ENCODE measurements at regions not wholly inside any gene's neighbourhood (a gene's known extent, or its start where the extent isn't known, plus 50 kb on each side); places are given as distances from the start of the nearest gene placed in this dataset.

DNA sequence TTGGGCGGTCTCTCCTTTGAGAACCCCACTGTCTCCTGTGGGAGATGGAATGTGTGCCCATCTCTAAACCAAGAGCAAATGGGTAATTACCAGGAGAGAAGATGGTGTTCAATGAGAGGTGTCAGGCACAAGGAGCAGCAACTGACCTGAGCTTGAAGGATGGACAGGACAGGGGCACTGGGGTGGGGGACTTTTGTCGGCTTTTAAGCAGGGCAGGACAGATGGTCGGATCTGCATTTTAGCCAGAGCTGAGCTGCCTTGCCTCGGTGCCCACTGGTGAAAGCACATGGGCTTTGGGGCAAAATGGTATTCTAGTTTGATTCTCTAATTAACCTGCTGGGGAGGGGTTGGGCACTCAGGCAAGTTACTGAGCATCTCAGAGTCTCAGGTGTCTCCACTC, 98.0 kb downstream of the INHBB start:
- H3K79me2 ChIP-seq (ENCODE audit: insufficient read depth, low read length): no peaks in the 10 kb centered on the region
- H4K20me1 ChIP-seq (ENCODE audit: insufficient read depth, low read length): no peaks in the 10 kb centered on the region
- TF ChIP-seq EZH2 (IDR thresholded peaks at IDR 0.05; ENCODE audit: borderline replicate concordance, low read length): no peak
- TF ChIP-seq, protein P1, sequence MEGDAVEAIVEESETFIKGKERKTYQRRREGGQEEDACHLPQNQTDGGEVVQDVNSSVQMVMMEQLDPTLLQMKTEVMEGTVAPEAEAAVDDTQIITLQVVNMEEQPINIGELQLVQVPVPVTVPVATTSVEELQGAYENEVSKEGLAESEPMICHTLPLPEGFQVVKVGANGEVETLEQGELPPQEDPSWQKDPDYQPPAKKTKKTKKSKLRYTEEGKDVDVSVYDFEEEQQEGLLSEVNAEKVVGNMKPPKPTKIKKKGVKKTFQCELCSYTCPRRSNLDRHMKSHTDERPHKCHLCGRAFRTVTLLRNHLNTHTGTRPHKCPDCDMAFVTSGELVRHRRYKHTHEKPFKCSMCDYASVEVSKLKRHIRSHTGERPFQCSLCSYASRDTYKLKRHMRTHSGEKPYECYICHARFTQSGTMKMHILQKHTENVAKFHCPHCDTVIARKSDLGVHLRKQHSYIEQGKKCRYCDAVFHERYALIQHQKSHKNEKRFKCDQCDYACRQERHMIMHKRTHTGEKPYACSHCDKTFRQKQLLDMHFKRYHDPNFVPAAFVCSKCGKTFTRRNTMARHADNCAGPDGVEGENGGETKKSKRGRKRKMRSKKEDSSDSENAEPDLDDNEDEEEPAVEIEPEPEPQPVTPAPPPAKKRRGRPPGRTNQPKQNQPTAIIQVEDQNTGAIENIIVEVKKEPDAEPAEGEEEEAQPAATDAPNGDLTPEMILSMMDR (IDR thresholded peaks at IDR 0.05; ENCODE audit: low read length): no peak
- no peak overlapping the region for H3K27ac ChIP-seq (ENCODE audit: low read depth, low read length, poor library complexity, severe bottlenecking)
- no peaks in the 10 kb centered on the region for H3K9me3 ChIP-seq (ENCODE audit: low read length)
- H3K4me3 ChIP-seq (ENCODE audit: low read depth, low read length, poor library complexity, severe bottlenecking): no peak overlapping the region
- H2AFZ ChIP-seq (ENCODE audit: low read length): no peak overlapping the region
- H3F3A ChIP-seq (ENCODE audit: insufficient read depth, low read length): no peaks in the 10 kb centered on the region
- no peak overlapping the region for H3K9ac ChIP-seq (ENCODE audit: low read length)
- H3K4me1 ChIP-seq (ENCODE audit: insufficient read depth, low read length, severe bottlenecking): no peaks in the 10 kb centered on the region
- peaks cover 5% of the 10 kb centered on the region; the same call in 1 of the 2 replicates for H3K27me3 ChIP-seq (ENCODE audit: insufficient read depth, low read length)
- H3K4me2 ChIP-seq (ENCODE audit: low read length): no peak overlapping the region
- no peaks in the 10 kb centered on the region for H3K36me3 ChIP-seq (ENCODE audit: insufficient read depth, low read length)
- H3K9me2 ChIP-seq (ENCODE audit: low read depth, low read length): no peaks in the 10 kb centered on the region

DNA sequence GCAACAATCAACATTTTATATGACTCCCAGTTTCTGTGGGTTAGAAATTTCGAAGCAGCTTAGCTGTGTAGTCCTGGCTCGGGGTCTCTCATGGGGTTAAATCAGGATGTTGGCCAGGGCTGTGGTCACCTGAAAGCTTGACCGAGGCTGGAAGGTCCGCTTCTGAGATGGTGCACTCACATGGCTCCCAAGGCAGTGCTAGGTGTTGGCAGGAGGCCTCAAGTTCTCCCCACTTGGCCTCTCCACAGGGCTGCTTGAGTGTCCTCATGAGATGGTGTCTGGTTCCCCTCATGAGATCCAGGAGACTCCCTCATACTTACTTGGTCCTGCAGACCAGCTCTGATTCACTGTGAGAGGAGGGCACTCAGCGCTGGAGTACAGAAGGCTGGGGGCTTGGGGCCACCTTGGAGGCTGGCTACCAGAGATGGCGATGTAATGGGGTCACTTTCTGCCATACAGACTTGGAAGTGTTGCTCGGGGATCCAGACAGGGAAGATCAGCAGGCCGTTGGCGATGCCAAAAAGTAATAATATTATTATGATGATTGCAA, 98.8 kb downstream of the INHBB start:
- Histone ChIP-seq H3F3A (ENCODE audit: insufficient read depth, low read length) (no peaks in the 10 kb centered on the region), H3K36me3 (ENCODE audit: insufficient read depth, low read length) (no peaks in the 10 kb centered on the region), H3K4me1 (ENCODE audit: insufficient read depth, low read length, severe bottlenecking) (no peaks in the 10 kb centered on the region), H3K27ac (ENCODE audit: low read depth, low read length, poor library complexity, severe bottlenecking) (no peak overlapping the region), H2AFZ (ENCODE audit: low read length) (no peak overlapping the region), H3K9me3 (ENCODE audit: low read length) (no peaks in the 10 kb centered on the region), H3K9me2 (ENCODE audit: low read depth, low read length) (no peaks in the 10 kb centered on the region), H4K20me1 (ENCODE audit: insufficient read depth, low read length) (no peaks in the 10 kb centered on the region), H3K4me3 (ENCODE audit: low read depth, low read length, poor library complexity, severe bottlenecking) (no peak overlapping the region), H3K4me2 (ENCODE audit: low read length) (no peak overlapping the region), H3K27me3 (ENCODE audit: insufficient read depth, low read length) (peaks cover 5% of the 10 kb centered on the region; the same call in 1 of the 2 replicates), H3K9ac (ENCODE audit: low read length) (no peak overlapping the region), H3K79me2 (ENCODE audit: insufficient read depth, low read length) (no peaks in the 10 kb centered on the region)
- TF ChIP-seq EZH2 (IDR thresholded peaks at IDR 0.05; ENCODE audit: borderline replicate concordance, low read length): no peak
- TF ChIP-seq, protein P1 (IDR thresholded peaks at IDR 0.05; ENCODE audit: low read length): no peak

DNA sequence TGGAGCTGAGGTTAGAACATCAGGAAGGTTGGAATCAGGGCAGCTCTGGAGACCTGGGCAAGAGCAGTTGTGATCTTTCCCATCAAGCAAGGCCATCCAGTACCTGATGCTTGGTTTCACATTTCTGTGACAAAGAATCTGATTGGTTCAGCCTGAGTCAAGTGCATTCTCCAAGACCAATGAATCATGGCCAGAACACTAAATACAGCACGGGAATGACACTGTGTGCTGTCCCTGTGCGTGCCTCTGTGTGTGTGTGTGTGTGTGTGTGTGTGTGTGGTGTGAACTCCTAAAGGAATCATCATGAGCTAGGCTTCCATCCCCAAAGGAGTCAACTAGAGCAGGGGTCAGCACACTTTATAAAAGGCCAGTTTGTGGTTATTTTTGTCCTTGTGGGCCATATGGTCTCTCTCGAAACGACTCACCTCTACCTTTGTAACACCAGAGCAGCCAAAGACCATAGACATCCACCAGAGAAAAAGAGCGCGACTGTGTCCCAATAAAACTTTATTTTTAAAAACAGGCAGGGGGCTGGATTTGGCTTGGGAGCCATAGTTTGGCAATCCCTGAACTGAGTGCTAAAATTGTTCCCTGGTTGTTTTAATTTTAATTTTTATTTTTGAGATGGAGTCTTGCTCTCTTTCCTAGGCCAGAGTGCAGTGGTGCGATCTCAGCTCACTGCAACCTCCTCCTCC, 99.7 kb downstream of the INHBB start:
- H3K9ac ChIP-seq (ENCODE audit: low read length): no peak overlapping the region
- H2AFZ ChIP-seq (ENCODE audit: low read length): no peak overlapping the region
- no peaks in the 10 kb centered on the region for H4K20me1 ChIP-seq (ENCODE audit: insufficient read depth, low read length)
- H3F3A ChIP-seq (ENCODE audit: insufficient read depth, low read length): no peaks in the 10 kb centered on the region
- no peak for TF ChIP-seq EZH2 (IDR thresholded peaks at IDR 0.05; ENCODE audit: borderline replicate concordance, low read length)
- TF ChIP-seq, protein P1 (IDR thresholded peaks at IDR 0.05; ENCODE audit: low read length): no peak
- H3K4me3 ChIP-seq (ENCODE audit: low read depth, low read length, poor library complexity, severe bottlenecking): no peak overlapping the region
- H3K36me3 ChIP-seq (ENCODE audit: insufficient read depth, low read length): no peaks in the 10 kb centered on the region
- no peaks in the 10 kb centered on the region for H3K4me1 ChIP-seq (ENCODE audit: insufficient read depth, low read length, severe bottlenecking)
- H3K9me3 ChIP-seq (ENCODE audit: low read length): no peaks in the 10 kb centered on the region
- H3K27ac ChIP-seq (ENCODE audit: low read depth, low read length, poor library complexity, severe bottlenecking): no peak overlapping the region
- H3K9me2 ChIP-seq (ENCODE audit: low read depth, low read length): no peaks in the 10 kb centered on the region
- H3K4me2 ChIP-seq (ENCODE audit: low read length): no peak overlapping the region
- peaks cover 5% of the 10 kb centered on the region; the same call in 1 of the 2 replicates for H3K27me3 ChIP-seq (ENCODE audit: insufficient read depth, low read length)
- no peaks in the 10 kb centered on the region for H3K79me2 ChIP-seq (ENCODE audit: insufficient read depth, low read length)

Data from OCI-LY1 (cell line).